LNCaP clone FGC (cell line): ENCODE measurements at regions not wholly inside any gene's neighbourhood (a gene's known extent, or its start where the extent isn't known, plus 50 kb on each side); places are given as distances from the start of the nearest gene placed in this dataset.
A peak's percentile ranks its signal among the peaks of the same experiment; 100 is the strongest.

Experiments
- DNase-seq: peaks from one replicate; pipeline ENCODE4 v3.0.0-alpha.2; 2011; ENCODE audit warnings: low read depth
- H3K4me3 ChIP-seq: 2 replicates; pipeline ENCODE4 v1.5.1; 2011; ENCODE audit warnings: mild to moderate bottlenecking, low read depth, low read length, control low read depth
- CTCF ChIP-seq: IDR thresholded peaks from 2 replicates; pipeline ENCODE4 v1.5.1; 2012; ENCODE audit warnings: mild to moderate bottlenecking; ENCODE audit not compliant: control insufficient read depth, insufficient read depth; ENCODE audit errors: extremely low read depth

- no peak for TF ChIP-seq CTCF
- no peak overlapping the region for H3K4me3 ChIP-seq
Observed at GRCh38 chr1:47612819-47613218, 175.0 kb downstream of the FOXD2 start.

GRCh38 chr1:47616036-47616435 lies 178.2 kb downstream of the FOXD2 start:
- no peak for TF ChIP-seq CTCF
- DNase-seq, result no peak
- no peak overlapping the region for H3K4me3 ChIP-seq

More at GRCh38 chr1:47612819-47613218, 175.0 kb downstream of the FOXD2 start:
- DNase-seq, result no peak

- no peak for DNase-seq
- H3K4me3 ChIP-seq, result no peak overlapping the region
- no peak for TF ChIP-seq CTCF
Observed at GRCh38 chr1:47616906-47617305, 179.1 kb downstream of the FOXD2 start.

- no peak for DNase-seq
- no peak for TF ChIP-seq CTCF
- no peak overlapping the region for H3K4me3 ChIP-seq
Observed at GRCh38 chr1:47617381-47618221, 179.8 kb downstream of the FOXD2 start.

- TF ChIP-seq CTCF, result no peak
- H3K4me3 ChIP-seq, result no peak overlapping the region
- DNase-seq, result no peak
Observed at GRCh38 chr1:47618222-47618720, 180.4 kb downstream of the FOXD2 start.

- TF ChIP-seq CTCF, result 0 out of 2 replicates have a peak, but pooled peaks have one; percentile 15
- DNase-seq, result peak; percentile 17
- no peak overlapping the region for H3K4me3 ChIP-seq
Observed at GRCh38 chr1:47618830-47619229, 181.0 kb downstream of the FOXD2 start.
